Fibroblast of lung (primary cell): ENCODE measurements at regions not wholly inside any gene's neighbourhood (a gene's known extent, or its start where the extent isn't known, plus 50 kb on each side); places are given as distances from the start of the nearest gene placed in this dataset.
"Not testable (repeated sequence)": the region's sequence is repeated elsewhere in the genome, so short reads cannot be mapped to it uniquely, and the experiment has no call there.

Experiments used
- DNase-seq, 2 donors: peaks; one replicate each; pipeline versions ENCODE4 v3.0.0 to v3.0.0-alpha.2; 2010; ENCODE audit warnings: low read depth in 2 of 2
- H2AFZ ChIP-seq: 2 replicates; pipeline ENCODE4 v1.5.1; 2012; ENCODE audit warnings: low read length, control low read depth, inconsistent platforms
- H3K27ac ChIP-seq: 2 replicates; pipeline ENCODE4 v1.5.1; 2011; ENCODE audit warnings: low read length, control low read depth; ENCODE audit not compliant: insufficient read depth
- H3K27me3 ChIP-seq: 2 replicates; pipeline ENCODE4 v1.5.1; 2011; ENCODE audit warnings: mild to moderate bottlenecking, low read length; ENCODE audit not compliant: control insufficient read depth, insufficient read depth
- H3K36me3 ChIP-seq: 2 replicates; pipeline ENCODE4 v1.5.1; 2011; ENCODE audit warnings: low read length; ENCODE audit not compliant: control insufficient read depth, insufficient read depth
- H3K4me1 ChIP-seq: 2 replicates; pipeline ENCODE4 v1.5.1; 2011; ENCODE audit warnings: low read length; ENCODE audit not compliant: control insufficient read depth, insufficient read depth; ENCODE audit errors: extremely low read depth
- H3K4me2 ChIP-seq: 2 replicates; pipeline ENCODE4 v1.5.1; 2011; ENCODE audit warnings: low read length, control low read depth; ENCODE audit not compliant: insufficient read depth; ENCODE audit errors: extremely low read depth
- H3K4me3 ChIP-seq, 4 experiments: fragments of 200-600 bp in 1 of 4; sonication (generic) in 1 of 4; replicated peaks in 1 of 4; 2 replicates each; pipeline ENCODE4 v1.5.1; 2011 to 2016; ENCODE audit warnings: low read length in 4 of 4, low read depth in 3 of 4, mild to moderate bottlenecking in 3 of 4, control low read depth in 2 of 4, inconsistent platforms in 1 of 4, mixed read lengths in 1 of 4; ENCODE audit not compliant: insufficient read depth in 1 of 4; ENCODE audit errors: control extremely low read depth in 1 of 4
- H3K79me2 ChIP-seq: 2 replicates; pipeline ENCODE4 v1.5.1; 2012; ENCODE audit warnings: mild to moderate bottlenecking, low read length, inconsistent platforms; ENCODE audit not compliant: control insufficient read depth, insufficient read depth
- H3K9ac ChIP-seq: 2 replicates; pipeline ENCODE4 v1.5.1; 2011; ENCODE audit warnings: mild to moderate bottlenecking, low read length, control low read depth; ENCODE audit not compliant: insufficient read depth
- H3K9me3 ChIP-seq: 2 replicates; pipeline ENCODE4 v1.5.1; 2012; ENCODE audit warnings: low read depth, low read length; ENCODE audit not compliant: control insufficient read depth, insufficient read depth
- H4K20me1 ChIP-seq: 2 replicates; pipeline ENCODE4 v1.5.1; 2011; ENCODE audit warnings: low read length; ENCODE audit not compliant: control insufficient read depth, insufficient read depth; ENCODE audit errors: extremely low read depth
- EZH2 ChIP-seq: IDR thresholded peaks from 2 replicates; pipeline ENCODE4 v1.5.1; 2012; ENCODE audit warnings: low read length, control low read depth, mild to moderate bottlenecking; ENCODE audit errors: missing control alignments
- TF ChIP-seq, protein P1 (sequence below), 2 donors: IDR thresholded peaks in 1 of 2; conservative IDR thresholded peaks in 1 of 2; 1 replicate in 1 of 2; 2 replicates in 1 of 2; pipeline ENCODE4 v1.5.1; 2011 to 2012; ENCODE audit warnings: low read length in 2 of 2, control low read depth in 1 of 2, inconsistent platforms in 1 of 2, low read depth in 1 of 2, mild to moderate bottlenecking in 1 of 2

DNA sequence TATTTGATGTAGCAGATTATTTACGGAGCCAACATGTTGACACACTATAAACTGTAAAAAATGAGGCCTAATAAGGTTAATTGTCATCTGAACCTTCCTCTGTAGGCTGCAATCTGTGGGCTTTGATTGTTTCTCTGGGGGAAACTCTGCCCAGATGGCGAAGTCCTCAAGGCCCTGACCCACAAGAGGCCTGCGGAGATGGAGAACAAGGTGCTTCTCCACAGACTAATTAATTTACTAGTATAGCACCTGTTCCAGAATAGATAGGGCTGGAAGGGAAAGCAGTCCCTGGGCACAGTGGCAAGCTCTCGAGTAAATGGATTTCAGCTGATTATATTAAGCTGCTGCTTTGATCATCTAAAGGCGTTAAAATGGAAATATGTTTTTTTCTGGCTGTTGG, 338.8 kb upstream of the DNAJC19 start:
- Histone ChIP-seq H3K4me2 (no peak overlapping the region), H3K4me3 (no peak overlapping the region), H4K20me1 (no peaks in the 10 kb centered on the region), H3K79me2 (no peaks in the 10 kb centered on the region), H3K9me3 (no peaks in the 10 kb centered on the region), H3K9ac (no peak overlapping the region), H2AFZ (no peak overlapping the region), H3K27ac (no peak overlapping the region), H3K27me3 (no peaks in the 10 kb centered on the region), H3K36me3 (no peaks in the 10 kb centered on the region), H3K4me1 (no peaks in the 10 kb centered on the region)
- no peak for DNase-seq
- TF ChIP-seq EZH2 = no peak

DNA sequence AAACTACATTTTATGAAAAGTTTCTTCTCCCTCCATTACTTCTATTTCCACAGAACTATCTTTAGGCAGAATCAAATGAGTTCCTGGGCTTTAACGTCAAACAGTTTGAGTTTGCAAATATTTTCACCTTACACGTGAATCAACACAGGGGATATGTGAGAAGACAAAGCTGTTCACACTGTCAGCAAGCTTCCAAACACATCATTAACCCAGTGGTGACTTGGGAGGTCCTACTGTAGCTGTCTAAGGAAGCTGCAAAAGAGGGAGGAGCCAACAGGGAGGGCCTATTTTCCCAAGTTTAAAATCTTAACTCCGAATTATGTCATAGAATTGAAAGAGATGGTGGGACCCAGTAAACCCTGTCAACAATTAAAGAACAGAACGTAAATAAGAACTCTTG, 337.8 kb upstream of the DNAJC19 start:
- no peaks in the 10 kb centered on the region for H4K20me1 ChIP-seq

DNA sequence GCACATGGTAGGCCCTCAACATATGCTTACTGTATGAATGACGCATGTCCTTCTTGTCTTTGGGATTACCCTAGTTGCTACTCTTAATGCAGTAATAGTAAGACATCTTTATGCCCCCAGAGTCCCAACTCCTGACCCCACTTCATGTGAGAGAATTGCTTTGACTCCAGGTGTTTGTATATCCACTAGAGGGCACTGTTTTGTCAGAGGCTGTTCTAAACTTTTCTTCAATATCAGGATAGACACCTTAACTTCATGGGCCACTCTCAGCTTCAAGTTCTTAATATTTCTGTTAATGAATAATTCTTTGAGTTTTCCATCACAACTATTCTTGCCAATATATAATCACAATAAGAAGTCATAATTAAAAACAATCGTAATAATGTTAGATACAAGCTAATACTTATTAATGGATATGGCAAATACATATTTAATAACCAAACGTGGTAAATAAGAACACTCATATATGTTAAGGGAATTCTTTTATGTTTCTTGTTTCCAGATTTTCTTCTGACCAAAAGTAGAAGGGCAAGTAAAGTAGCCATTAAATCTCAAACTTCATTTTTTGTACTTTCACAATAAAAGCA, 337.2 kb upstream of the DNAJC19 start:
- H3K9me3 ChIP-seq = no peaks in the 10 kb centered on the region
- no peaks in the 10 kb centered on the region for H4K20me1 ChIP-seq
- H3K36me3 ChIP-seq = no peaks in the 10 kb centered on the region
- H3K4me1 ChIP-seq = no peaks in the 10 kb centered on the region
- H3K4me2 ChIP-seq = no peak overlapping the region
- H3K27ac ChIP-seq = no peak overlapping the region
- no peak overlapping the region for H3K4me3 ChIP-seq
- H3K9ac ChIP-seq = no peak overlapping the region
- TF ChIP-seq, protein P1, sequence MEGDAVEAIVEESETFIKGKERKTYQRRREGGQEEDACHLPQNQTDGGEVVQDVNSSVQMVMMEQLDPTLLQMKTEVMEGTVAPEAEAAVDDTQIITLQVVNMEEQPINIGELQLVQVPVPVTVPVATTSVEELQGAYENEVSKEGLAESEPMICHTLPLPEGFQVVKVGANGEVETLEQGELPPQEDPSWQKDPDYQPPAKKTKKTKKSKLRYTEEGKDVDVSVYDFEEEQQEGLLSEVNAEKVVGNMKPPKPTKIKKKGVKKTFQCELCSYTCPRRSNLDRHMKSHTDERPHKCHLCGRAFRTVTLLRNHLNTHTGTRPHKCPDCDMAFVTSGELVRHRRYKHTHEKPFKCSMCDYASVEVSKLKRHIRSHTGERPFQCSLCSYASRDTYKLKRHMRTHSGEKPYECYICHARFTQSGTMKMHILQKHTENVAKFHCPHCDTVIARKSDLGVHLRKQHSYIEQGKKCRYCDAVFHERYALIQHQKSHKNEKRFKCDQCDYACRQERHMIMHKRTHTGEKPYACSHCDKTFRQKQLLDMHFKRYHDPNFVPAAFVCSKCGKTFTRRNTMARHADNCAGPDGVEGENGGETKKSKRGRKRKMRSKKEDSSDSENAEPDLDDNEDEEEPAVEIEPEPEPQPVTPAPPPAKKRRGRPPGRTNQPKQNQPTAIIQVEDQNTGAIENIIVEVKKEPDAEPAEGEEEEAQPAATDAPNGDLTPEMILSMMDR (conservative IDR thresholded peaks at IDR 0.05 in 1 of 2, IDR thresholded peaks at IDR 0.05 in 1 of 2; ENCODE audit: low read depth in 1 of 2, low read length in 2 of 2) = peak; percentile 48 to 54
- TF ChIP-seq EZH2 = no peak
- H2AFZ ChIP-seq = no peak overlapping the region
- no peaks in the 10 kb centered on the region for H3K79me2 ChIP-seq
- no peaks in the 10 kb centered on the region for H3K27me3 ChIP-seq
- peak; percentile 27 to 30 for DNase-seq

More for the DNA sequence above, 337.8 kb upstream of the DNAJC19 start:
- no peak overlapping the region for H3K4me2 ChIP-seq
- no peak overlapping the region for H3K9ac ChIP-seq
- no peak overlapping the region for H2AFZ ChIP-seq
- no peak for TF ChIP-seq EZH2
- TF ChIP-seq, protein P1 (conservative IDR thresholded peaks at IDR 0.05 in 1 of 2, IDR thresholded peaks at IDR 0.05 in 1 of 2; ENCODE audit: low read depth in 1 of 2, low read length in 2 of 2) = no peak
- H3K27ac ChIP-seq = no peak overlapping the region
- no peak overlapping the region for H3K4me3 ChIP-seq
- H3K4me1 ChIP-seq = no peaks in the 10 kb centered on the region
- H3K79me2 ChIP-seq = no peaks in the 10 kb centered on the region
- no peaks in the 10 kb centered on the region for H3K27me3 ChIP-seq
- no peaks in the 10 kb centered on the region for H3K36me3 ChIP-seq
- no peak for DNase-seq
- H3K9me3 ChIP-seq = no peaks in the 10 kb centered on the region

DNA sequence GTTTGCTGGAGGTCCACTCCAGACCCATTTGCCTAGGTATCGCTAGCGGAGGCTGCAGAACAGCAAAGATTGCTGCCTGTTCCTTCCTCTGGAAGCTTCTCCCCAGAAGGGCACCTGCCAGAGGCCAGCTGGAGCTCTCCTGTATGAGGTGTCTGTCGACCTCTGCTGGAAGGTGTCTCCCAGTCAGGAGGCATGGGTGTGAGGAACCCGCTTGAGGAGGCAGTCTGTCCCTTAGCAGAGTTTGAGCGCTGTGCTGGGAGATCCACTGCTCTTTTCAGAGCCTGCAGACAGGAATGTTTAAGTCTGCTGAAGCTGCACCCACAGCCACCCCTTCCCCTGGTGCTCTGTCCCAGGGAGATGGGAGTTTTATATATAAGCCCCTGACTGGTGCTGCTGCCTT, 335.0 kb upstream of the DNAJC19 start:
- H2AFZ ChIP-seq, H3K4me2 ChIP-seq, H4K20me1 ChIP-seq, H3K36me3 ChIP-seq, H3K9ac ChIP-seq, H3K27ac ChIP-seq, H3K9me3 ChIP-seq, H3K4me1 ChIP-seq, H3K4me3 ChIP-seq, H3K27me3 ChIP-seq, DNase-seq, H3K79me2 ChIP-seq: not testable (repeated sequence)
